Trophoblast cell (in vitro differentiated cells and primary cell): ENCODE measurements at regions not wholly inside any gene's neighbourhood (a gene's known extent, or its start where the extent isn't known, plus 50 kb on each side); places are given as distances from the start of the nearest gene placed in this dataset.
A peak's percentile ranks its signal among the peaks of the same experiment; 100 is the strongest.

Experiments used
- DNase-seq, 2 donors: peaks; one replicate each; pipeline ENCODE4 v3.0.0-alpha.2; 2016
- H2AFZ ChIP-seq: 2 replicates; pipeline ENCODE4 v1.6.1; 2013; ENCODE audit warnings: low read length, moderate library complexity, mild to moderate bottlenecking; ENCODE audit not compliant: insufficient read depth, poor library complexity
- H2AK5ac ChIP-seq: 2 replicates; pipeline ENCODE4 v1.6.1; 2013; ENCODE audit warnings: mild to moderate bottlenecking, low read length
- H2BK120ac ChIP-seq: 2 replicates; pipeline ENCODE4 v1.6.1; 2013; ENCODE audit warnings: low read length, mild to moderate bottlenecking, moderate library complexity; ENCODE audit not compliant: insufficient read depth, poor library complexity
- H2BK12ac ChIP-seq: 2 replicates; pipeline ENCODE4 v1.6.1; 2013; ENCODE audit warnings: mild to moderate bottlenecking, low read length, moderate library complexity
- H2BK5ac ChIP-seq: 2 replicates; pipeline ENCODE4 v1.6.1; 2013; ENCODE audit warnings: low read length, low read depth, moderate library complexity, mild to moderate bottlenecking; ENCODE audit not compliant: poor library complexity
- H3K14ac ChIP-seq: 2 replicates; pipeline ENCODE4 v1.6.1; 2013; ENCODE audit warnings: mild to moderate bottlenecking, low read length
- H3K18ac ChIP-seq: 2 replicates; pipeline ENCODE4 v1.6.1; 2013; ENCODE audit warnings: mild to moderate bottlenecking, low read length
- H3K23ac ChIP-seq: 2 replicates; pipeline ENCODE4 v1.6.1; 2013; ENCODE audit warnings: low read length
- H3K27ac ChIP-seq: 2 replicates; pipeline ENCODE4 v1.5.1; 2013; ENCODE audit warnings: low read depth, mild to moderate bottlenecking, inconsistent platforms, low read length, moderate library complexity
- H3K27me3 ChIP-seq: 2 replicates; pipeline ENCODE4 v1.6.1; 2013; ENCODE audit warnings: inconsistent platforms, mild to moderate bottlenecking, low read length, moderate library complexity; ENCODE audit not compliant: insufficient read depth
- H3K36me3 ChIP-seq, 2 experiments: 1 replicate in 1 of 2; 2 replicates in 1 of 2; pipeline ENCODE4 v1.6.1; 2013; ENCODE audit warnings: low read length in 2 of 2, mild to moderate bottlenecking in 2 of 2, moderate library complexity in 1 of 2; ENCODE audit not compliant: insufficient read depth in 2 of 2, control insufficient read depth in 1 of 2
- H3K4ac ChIP-seq: 2 replicates; pipeline ENCODE4 v1.6.1; 2013; ENCODE audit warnings: low read depth, mild to moderate bottlenecking, low read length, moderate library complexity
- H3K4me1 ChIP-seq, 2 experiments: 1 replicate in 1 of 2; 2 replicates in 1 of 2; pipeline ENCODE4 v1.6.1; 2013; ENCODE audit warnings: low read length in 2 of 2, mild to moderate bottlenecking in 2 of 2, moderate library complexity in 1 of 2; ENCODE audit not compliant: insufficient read depth in 2 of 2, control insufficient read depth in 1 of 2
- H3K4me2 ChIP-seq: 2 replicates; pipeline ENCODE4 v1.6.1; 2013; ENCODE audit warnings: inconsistent platforms, mild to moderate bottlenecking, low read length, moderate library complexity
- H3K4me3 ChIP-seq: 2 replicates; pipeline ENCODE4 v1.5.1; 2013; ENCODE audit warnings: mild to moderate bottlenecking, low read depth, low read length, inconsistent platforms
- H3K79me1 ChIP-seq: one replicate; pipeline ENCODE4 v1.6.1; 2013; ENCODE audit warnings: low read length
- H3K79me2 ChIP-seq: 2 replicates; pipeline ENCODE4 v1.6.1; 2013; ENCODE audit warnings: low read length, mild to moderate bottlenecking; ENCODE audit not compliant: control insufficient read depth, insufficient read depth, poor library complexity
- H3K9ac ChIP-seq: 2 replicates; pipeline ENCODE4 v1.6.1; 2013; ENCODE audit warnings: mild to moderate bottlenecking, low read length
- H3K9me3 ChIP-seq: 2 replicates; pipeline ENCODE4 v1.6.1; 2013; ENCODE audit warnings: low read depth, mild to moderate bottlenecking, control low read depth, inconsistent platforms, low read length; ENCODE audit not compliant: insufficient read depth
- H4K12ac ChIP-seq: 2 replicates; pipeline ENCODE4 v1.6.1; 2013; ENCODE audit warnings: low read depth, mild to moderate bottlenecking, low read length, moderate library complexity
- H4K8ac ChIP-seq: 2 replicates; pipeline ENCODE4 v1.6.1; 2013; ENCODE audit warnings: low read depth, mild to moderate bottlenecking, low read length, moderate library complexity
- H4K91ac ChIP-seq: one replicate; pipeline ENCODE4 v1.6.1; 2013; ENCODE audit warnings: low read depth, mild to moderate bottlenecking, low read length, moderate library complexity
- WGBS: extraction: QIAGEN DNeasy Blood & Tissue Kit; methylation state at CpG from one replicate; pipeline ENCODE4 v1.1.7; 2013; ENCODE audit warnings: missing lambda C conversion rate; ENCODE audit not compliant: insufficient read length, insufficient coverage; ENCODE audit errors: extremely low coverage; 5-methylcytosine and 5-hydroxymethylcytosine counted together

DNA sequence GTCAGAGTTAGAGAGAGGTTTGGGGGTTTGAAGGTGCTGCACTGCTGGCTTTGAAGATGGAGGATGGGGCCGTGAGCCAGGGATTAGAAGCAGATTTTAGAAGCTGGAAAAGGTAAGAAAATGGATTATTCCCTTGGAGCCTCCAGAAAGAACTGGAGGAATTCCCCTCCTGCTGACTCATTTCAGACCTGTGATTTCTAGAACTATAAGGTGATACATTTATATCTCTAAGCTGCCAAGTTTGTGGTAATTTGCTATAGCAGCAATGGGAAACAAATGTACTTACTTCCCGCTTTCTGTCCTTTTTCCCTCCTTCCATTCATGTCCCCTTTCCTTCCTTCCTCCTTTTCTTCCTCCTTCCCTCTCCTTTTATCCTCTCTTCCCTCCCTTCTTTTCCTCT is 78.5 kb upstream of the PCDH8 start:
- Histone ChIP-seq H3K23ac (no peak overlapping the region), H4K12ac (no peak overlapping the region), H2BK120ac (no peak overlapping the region), H3K27me3 (no peaks in the 10 kb centered on the region), H4K91ac (no peak overlapping the region), H3K18ac (no peak overlapping the region), H4K8ac (no peak overlapping the region), H3K4me3 (no peak overlapping the region), H2BK5ac (no peak overlapping the region), H3K36me3 (no peaks in the 10 kb centered on the region), H2AK5ac (no peak overlapping the region), H3K9me3 (no peaks in the 10 kb centered on the region), H2BK12ac (no peak overlapping the region), H3K4ac (no peak overlapping the region), H3K79me2 (no peaks in the 10 kb centered on the region), H3K27ac (no peak overlapping the region), H3K9ac (no peak overlapping the region), H2AFZ (no peak overlapping the region), H3K4me2 (no peak overlapping the region), H3K14ac (no peak overlapping the region), H3K79me1 (peaks cover 17% of the 10 kb centered on the region), H3K4me1 (peaks cover 23 to 24% of the 10 kb centered on the region in 2 experiments)
- no CpG with 5 or more reads among the region's 2 CpGs for WGBS
- no peak for DNase-seq

- Histone ChIP-seq H3K79me2 (no peaks in the 10 kb centered on the region), H2BK12ac (peak overlapping the region; percentile 88), H3K4me3 (no peak overlapping the region), H3K9me3 (no peaks in the 10 kb centered on the region), H3K36me3 (no peaks in the 10 kb centered on the region), H3K23ac (no peak overlapping the region), H3K4ac (no peak overlapping the region), H2BK120ac (peak overlapping the region; percentile 13), H2BK5ac (peak overlapping the region; percentile 36), H3K4me2 (no peak overlapping the region), H3K14ac (peak overlapping the region; percentile 6), H4K8ac (peak overlapping the region; percentile 32), H3K9ac (no peak overlapping the region), H2AK5ac (peak overlapping the region; percentile 3), H3K4me1 (peaks cover 23 to 24% of the 10 kb centered on the region in 2 experiments), H2AFZ (no peak overlapping the region), H3K18ac (peak overlapping the region; percentile 16), H3K79me1 (peaks cover 17% of the 10 kb centered on the region), H3K27ac (peak overlapping the region; percentile 6), H4K12ac (no peak overlapping the region), H4K91ac (peak overlapping the region; percentile 69), H3K27me3 (no peaks in the 10 kb centered on the region)
- DNase-seq: no peak
- no CpG with 5 or more reads among the region's 13 CpGs for WGBS
Observed at GRCh38 chr13:52925775-52926285, 77.4 kb upstream of the PCDH8 start.

DNA sequence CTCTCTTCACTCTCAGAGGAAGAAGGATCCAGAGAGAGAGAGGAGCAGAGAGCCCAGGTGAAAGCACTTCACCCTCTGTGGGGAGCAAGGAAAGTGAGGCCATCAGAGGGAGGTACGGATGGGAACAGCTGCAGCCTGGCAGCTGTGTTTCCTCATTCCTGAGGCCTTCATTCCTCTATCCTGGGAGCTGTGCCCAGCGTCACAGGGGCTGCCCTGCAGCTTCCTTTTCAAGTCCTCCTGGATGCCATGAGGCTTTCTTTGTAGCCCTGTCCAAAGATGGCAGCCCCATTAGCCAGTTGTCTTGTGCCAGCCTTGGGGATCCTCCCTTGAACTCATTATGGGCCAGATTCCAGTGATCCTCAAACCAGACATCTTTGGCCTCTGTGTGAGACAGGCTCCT is 76.8 kb upstream of the PCDH8 start:
- Histone ChIP-seq H3K36me3 (no peaks in the 10 kb centered on the region), H3K14ac (peak overlapping the region; percentile 7), H3K18ac (no peak overlapping the region), H3K9me3 (no peaks in the 10 kb centered on the region), H3K27me3 (no peaks in the 10 kb centered on the region), H2BK120ac (peak overlapping the region; percentile 23), H3K23ac (no peak overlapping the region), H2BK5ac (peak overlapping the region; percentile 23), H4K12ac (no peak overlapping the region), H2AK5ac (peak overlapping the region; percentile 11), H3K4ac (no peak overlapping the region), H3K27ac (peak overlapping the region; percentile 87), H3K4me3 (no peak overlapping the region), H4K91ac (peak overlapping the region; percentile 69), H2BK12ac (peak overlapping the region; percentile 4), H3K4me2 (no peak overlapping the region), H3K79me2 (no peaks in the 10 kb centered on the region), H4K8ac (peak overlapping the region; percentile 3), H3K9ac (no peak overlapping the region), H3K4me1 (peaks cover 23 to 24% of the 10 kb centered on the region in 2 experiments), H2AFZ (no peak overlapping the region), H3K79me1 (peaks cover 17% of the 10 kb centered on the region)
- no peak for DNase-seq
- WGBS: no CpG with 5 or more reads among the region's 2 CpGs

- H3K18ac ChIP-seq: no peak overlapping the region
- H3K4ac ChIP-seq: no peak overlapping the region
- H4K8ac ChIP-seq: peak overlapping the region; percentile 40
- H3K14ac ChIP-seq: peak overlapping the region; percentile 7
- no peaks in the 10 kb centered on the region for H3K27me3 ChIP-seq
- peak overlapping the region; percentile 87 for H3K27ac ChIP-seq
- H3K36me3 ChIP-seq: no peaks in the 10 kb centered on the region
- H3K4me1 ChIP-seq: peaks cover 23 to 24% of the 10 kb centered on the region in 2 experiments
- no peak overlapping the region for H3K4me2 ChIP-seq
- peak overlapping the region; percentile 8 for H3K9ac ChIP-seq
- H2BK12ac ChIP-seq: peak overlapping the region; percentile 4
- H3K9me3 ChIP-seq: no peaks in the 10 kb centered on the region
- no peak overlapping the region for H3K23ac ChIP-seq
- H2AK5ac ChIP-seq: no peak overlapping the region
- H4K12ac ChIP-seq: no peak overlapping the region
- peak overlapping the region; percentile 69 for H4K91ac ChIP-seq
- DNase-seq: no peak
- no peak overlapping the region for H2AFZ ChIP-seq
- no CpG with 5 or more reads among the region's 10 CpGs for WGBS
- peaks cover 17% of the 10 kb centered on the region for H3K79me1 ChIP-seq
- peak overlapping the region; percentile 31 for H2BK5ac ChIP-seq
- no peak overlapping the region for H3K4me3 ChIP-seq
- no peaks in the 10 kb centered on the region for H3K79me2 ChIP-seq
- H2BK120ac ChIP-seq: peak overlapping the region; percentile 23
Observed at GRCh38 chr13:52924289-52925148, 76.1 kb upstream of the PCDH8 start.
